Endodermal cell (in vitro differentiated cells): ENCODE measurements at regions not wholly inside any gene's neighbourhood (a gene's known extent, or its start where the extent isn't known, plus 50 kb on each side); places are given as distances from the start of the nearest gene placed in this dataset.

Experiments
- DNase-seq: peaks from one replicate; pipeline ENCODE4 v3.0.0-alpha.2; 2017
- H3K27ac ChIP-seq: 2 replicates; pipeline ENCODE4 v1.5.1; 2013; ENCODE audit warnings: mild to moderate bottlenecking, low read depth, low read length, moderate library complexity
- H3K27me3 ChIP-seq: 2 replicates; pipeline ENCODE4 v1.6.1; 2013; ENCODE audit warnings: mild to moderate bottlenecking, low read length, moderate library complexity; ENCODE audit not compliant: insufficient read depth, control insufficient read depth, poor library complexity, severe bottlenecking
- H3K36me3 ChIP-seq: 2 replicates; pipeline ENCODE4 v1.7.0; 2013; ENCODE audit warnings: mild to moderate bottlenecking, low read length, moderate library complexity; ENCODE audit not compliant: control insufficient read depth, insufficient read depth
- H3K4me1 ChIP-seq: one replicate; pipeline ENCODE4 v1.7.0; 2013; ENCODE audit warnings: low read length; ENCODE audit not compliant: control insufficient read depth, insufficient read depth
- H3K4me3 ChIP-seq: 2 replicates; pipeline ENCODE4 v1.5.1; 2013; ENCODE audit warnings: mild to moderate bottlenecking, low read length, moderate library complexity
- H3K9ac ChIP-seq: 2 replicates; pipeline ENCODE4 v1.6.1; 2013; ENCODE audit warnings: mild to moderate bottlenecking, low read length, moderate library complexity; ENCODE audit not compliant: poor library complexity, severe bottlenecking; ENCODE audit errors: extremely low read depth
- H3K9me3 ChIP-seq: 2 replicates; pipeline ENCODE4 v1.6.1; 2013; ENCODE audit warnings: mild to moderate bottlenecking, low read length, moderate library complexity; ENCODE audit not compliant: control insufficient read depth
- H3K27ac Mint-ChIP-seq: 2 replicates; pipeline ENCODE4 v1.8.0; 2020; ENCODE audit warnings: mixed read lengths
- H3K27me3 Mint-ChIP-seq: 2 replicates; pipeline ENCODE4 v1.8.0; 2021; ENCODE audit warnings: mild to moderate bottlenecking, mixed read lengths; ENCODE audit not compliant: insufficient read depth
- H3K36me3 Mint-ChIP-seq: 2 replicates; pipeline ENCODE4 v1.8.0; 2020; ENCODE audit warnings: low read depth, mixed read lengths
- H3K4me1 Mint-ChIP-seq: 2 replicates; pipeline ENCODE4 v1.8.0; 2020; ENCODE audit warnings: mixed read lengths
- H3K4me3 Mint-ChIP-seq: 2 replicates; pipeline ENCODE4 v1.8.0; 2020; ENCODE audit warnings: mild to moderate bottlenecking, moderate library complexity, mixed read lengths
- H3K9me3 Mint-ChIP-seq: 2 replicates; pipeline ENCODE4 v1.8.0; 2020; ENCODE audit warnings: mild to moderate bottlenecking, mixed read lengths
- CTCF ChIP-seq: fragments of 200-600 bp; sonication (generic); conservative IDR thresholded peaks from 2 replicates; pipeline ENCODE4 v1.5.0; 2021; ENCODE audit warnings: antibody characterized with exemption, mild to moderate bottlenecking
- WGBS, 2 experiments: methylation state at CpG; one replicate each; pipeline versions ENCODE4 v1.1.5 to v1.1.7; 2013; ENCODE audit warnings: missing lambda C conversion rate in 2 of 2, mixed read lengths in 1 of 2; ENCODE audit not compliant: insufficient coverage in 1 of 2, insufficient read length in 1 of 2; 5-methylcytosine and 5-hydroxymethylcytosine counted together

GRCh38 chr11:87384078-87384729 lies 346.5 kb downstream of the TMEM135 start:
- no peaks in the 10 kb centered on the region for H3K27me3 Mint-ChIP-seq

GRCh38 chr11:87374038-87374807 lies 336.5 kb downstream of the TMEM135 start:
- H3K9ac ChIP-seq = no peak overlapping the region
- Mint-ChIP-seq H3K27me3 (no peaks in the 10 kb centered on the region), H3K36me3 (no peaks in the 10 kb centered on the region), H3K9me3 (peaks cover 4% of the 10 kb centered on the region), H3K4me1 (peaks cover 40% of the 10 kb centered on the region), H3K4me3 (no peak overlapping the region), H3K27ac (no peak overlapping the region)
- peaks cover 5% of the 10 kb centered on the region for H3K36me3 ChIP-seq
- H3K27me3 ChIP-seq = no peaks in the 10 kb centered on the region
- no peak overlapping the region for H3K4me3 ChIP-seq
- no peak overlapping the region for H3K27ac ChIP-seq
- peaks cover 8% of the 10 kb centered on the region for H3K4me1 ChIP-seq
- WGBS, 2 experiments = 94 to 100% methylated on average over 1 to 4 of the region's 4 CpGs
- no peak for TF ChIP-seq CTCF
- no peak for DNase-seq
- H3K9me3 ChIP-seq = peaks cover 20% of the 10 kb centered on the region

More at GRCh38 chr11:87384078-87384729, 346.5 kb downstream of the TMEM135 start:
- TF ChIP-seq CTCF = no peak
- Histone ChIP-seq H3K4me3 (no peak overlapping the region), H3K4me1 (peaks cover 3% of the 10 kb centered on the region), H3K27me3 (peaks cover 11% of the 10 kb centered on the region), H3K9me3 (peaks cover 22% of the 10 kb centered on the region), H3K9ac (no peak overlapping the region), H3K36me3 (no peaks in the 10 kb centered on the region), H3K27ac (no peak overlapping the region)
- no peak overlapping the region for H3K4me3 Mint-ChIP-seq
- H3K27ac Mint-ChIP-seq = no peak overlapping the region
- H3K4me1 Mint-ChIP-seq = no peaks in the 10 kb centered on the region
- WGBS, 2 experiments = 83 to 100% methylated on average over 1 to 4 of the region's 4 CpGs
- H3K36me3 Mint-ChIP-seq = peaks cover 5% of the 10 kb centered on the region
- no peak for DNase-seq
- peaks cover 35% of the 10 kb centered on the region for H3K9me3 Mint-ChIP-seq
